Prostate gland (tissue), 2 donors: ENCODE measurements at regions not wholly inside any gene's neighbourhood (a gene's known extent, or its start where the extent isn't known, plus 50 kb on each side); places are given as distances from the start of the nearest gene placed in this dataset.

Experiments used
- POLR2A ChIP-seq: fragments of 450-650 bp; IDR thresholded peaks from one replicate; pipeline ENCODE4 v1.6.1; 2016; ENCODE audit warnings: antibody characterized with exemption, mild to moderate bottlenecking
- TF ChIP-seq, protein P1 (sequence below), 4 experiments: fragments of 200-600 bp in 2 of 4; fragments of 450-650 bp in 2 of 4; sonication (generic) in 2 of 4; IDR thresholded peaks; 1 replicate in 3 of 4; 2 replicates in 1 of 4; pipeline ENCODE4 v1.5.1; 2016 to 2019; ENCODE audit warnings: antibody characterized with exemption in 4 of 4, mild to moderate bottlenecking in 2 of 4, moderate library complexity in 2 of 4

GRCh38 chr5:123783421-123783820 is 271.4 kb downstream of the CSNK1G3 start:
- TF ChIP-seq, protein P1, sequence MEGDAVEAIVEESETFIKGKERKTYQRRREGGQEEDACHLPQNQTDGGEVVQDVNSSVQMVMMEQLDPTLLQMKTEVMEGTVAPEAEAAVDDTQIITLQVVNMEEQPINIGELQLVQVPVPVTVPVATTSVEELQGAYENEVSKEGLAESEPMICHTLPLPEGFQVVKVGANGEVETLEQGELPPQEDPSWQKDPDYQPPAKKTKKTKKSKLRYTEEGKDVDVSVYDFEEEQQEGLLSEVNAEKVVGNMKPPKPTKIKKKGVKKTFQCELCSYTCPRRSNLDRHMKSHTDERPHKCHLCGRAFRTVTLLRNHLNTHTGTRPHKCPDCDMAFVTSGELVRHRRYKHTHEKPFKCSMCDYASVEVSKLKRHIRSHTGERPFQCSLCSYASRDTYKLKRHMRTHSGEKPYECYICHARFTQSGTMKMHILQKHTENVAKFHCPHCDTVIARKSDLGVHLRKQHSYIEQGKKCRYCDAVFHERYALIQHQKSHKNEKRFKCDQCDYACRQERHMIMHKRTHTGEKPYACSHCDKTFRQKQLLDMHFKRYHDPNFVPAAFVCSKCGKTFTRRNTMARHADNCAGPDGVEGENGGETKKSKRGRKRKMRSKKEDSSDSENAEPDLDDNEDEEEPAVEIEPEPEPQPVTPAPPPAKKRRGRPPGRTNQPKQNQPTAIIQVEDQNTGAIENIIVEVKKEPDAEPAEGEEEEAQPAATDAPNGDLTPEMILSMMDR (IDR thresholded peaks at IDR 0.05): no peak
- TF ChIP-seq POLR2A: no peak
